ENCODE measurements at regions not wholly inside any gene's neighbourhood (a gene's known extent, or its start where the extent isn't known, plus 50 kb on each side); places are given as distances from the start of the nearest gene placed in this dataset.

GRCh38 chr4:123288309-123289025 is 108.1 kb upstream of the SPRY1 start:
- TF ChIP-seq CTCF (IDR thresholded peaks at IDR 0.05) (no peak), JUNB (IDR thresholded peaks at IDR 0.05) (no peak)
